Stimulated activated CD8-positive, alpha-beta memory T cell treated with anti-CD3 and anti-CD28 coated beads, Interleukin-7, amount 100 ng/mL, for 4 hours (primary cell): ENCODE measurements at regions not wholly inside any gene's neighbourhood (a gene's known extent, or its start where the extent isn't known, plus 50 kb on each side); places are given as distances from the start of the nearest gene placed in this dataset.

ENCODE experiments used
- DNase-seq, 2 donors: peaks; one replicate each; pipeline ENCODE4 v3.0.0-alpha.2; 2020; ENCODE audit warnings: low read depth in 2 of 2

GRCh38 chr14:38330275-38330674, 74.4 kb upstream of the CLEC14A start:
- no peak for DNase-seq

- DNase-seq, result no peak
Observed at GRCh38 chr14:38329246-38329645, 73.4 kb upstream of the CLEC14A start.

- DNase-seq, result no peak
Observed at GRCh38 chr14:38316922-38317321, 61.0 kb upstream of the CLEC14A start.

GRCh38 chr14:38311655-38312054, 55.8 kb upstream of the CLEC14A start:
- no peak for DNase-seq

GRCh38 chr14:38310420-38310995, 54.6 kb upstream of the CLEC14A start:
- no peak for DNase-seq

- no peak for DNase-seq
Observed at GRCh38 chr14:38309522-38310277, 53.8 kb upstream of the CLEC14A start.
